ENCODE measurements at regions not wholly inside any gene's neighbourhood (a gene's known extent, or its start where the extent isn't known, plus 50 kb on each side); places are given as distances from the start of the nearest gene placed in this dataset.
"Not testable (repeated sequence)": the region's sequence is repeated elsewhere in the genome, so short reads cannot be mapped to it uniquely, and the experiment has no call there.

- ATAC-seq: peak; percentile 92
- peak; percentile 76 to 88 for DNase-seq
- intact Hi-C loops (cut with DNase I, micrococcal nuclease): no loop called here
These were observed 258.1 kb downstream of the PCNX1 start for GRCh38 chr14:71165121-71166031.

GRCh38 chr14:71166180-71166837 is 259.1 kb downstream of the PCNX1 start:
- DNase-seq (peak; percentile 22 to 67), ATAC-seq (peak; percentile 46)
- intact Hi-C loops (cut with DNase I, micrococcal nuclease): no loop called here

- intact Hi-C loops (cut with DNase I, micrococcal nuclease); ATAC-seq; DNase-seq: not testable (repeated sequence)
These were observed 260.2 kb downstream of the PCNX1 start for GRCh38 chr14:71167325-71167950.

GRCh38 chr14:71168161-71168560 is 260.9 kb downstream of the PCNX1 start:
- ATAC-seq; DNase-seq; intact Hi-C loops (cut with DNase I, micrococcal nuclease): not testable (repeated sequence)

GRCh38 chr14:71168564-71169427 is 261.5 kb downstream of the PCNX1 start:
- no peak for ATAC-seq

GRCh38 chr14:71169861-71170260 is 262.6 kb downstream of the PCNX1 start:
- no peak for ATAC-seq
- no peak for DNase-seq
- intact Hi-C loops (cut with DNase I, micrococcal nuclease): no loop called here

More at GRCh38 chr14:71168564-71169427, 261.5 kb downstream of the PCNX1 start:
- DNase-seq: no peak
- intact Hi-C loops (cut with DNase I, micrococcal nuclease): no loop called here

GRCh38 chr14:71175491-71175890 is 268.2 kb downstream of the PCNX1 start:
- intact Hi-C loops (cut with DNase I, micrococcal nuclease): no loop called here
- DNase-seq (no peak), ATAC-seq (peak; percentile 68)

GRCh38 chr14:71179066-71179465 is 271.8 kb downstream of the PCNX1 start:
- ATAC-seq: no peak
- intact Hi-C loops (cut with DNase I, micrococcal nuclease): no loop called here
- DNase-seq: no peak

- DNase-seq (no peak), ATAC-seq (no peak)
- intact Hi-C loops (cut with DNase I, micrococcal nuclease): no loop called here
These were observed 273.1 kb downstream of the PCNX1 start for GRCh38 chr14:71180397-71180796.

GRCh38 chr14:71181215-71182003 is 274.1 kb downstream of the PCNX1 start:
- intact Hi-C loops (cut with DNase I, micrococcal nuclease): no loop called here
- DNase-seq: no peak
- ATAC-seq: no peak

GRCh38 chr14:71183876-71184689 is 276.8 kb downstream of the PCNX1 start:
- intact Hi-C loops (cut with DNase I, micrococcal nuclease): no loop called here
- ATAC-seq: no peak
- DNase-seq: no peak

- DNase-seq: no peak
- ATAC-seq: no peak
- intact Hi-C loops (cut with DNase I, micrococcal nuclease): no loop called here
These were observed 278.4 kb downstream of the PCNX1 start for GRCh38 chr14:71185637-71186036.

GRCh38 chr14:71187633-71188356 is 280.5 kb downstream of the PCNX1 start:
- no peak for ATAC-seq
- no peak for DNase-seq
- intact Hi-C loops (cut with DNase I, micrococcal nuclease): no loop called here

- intact Hi-C loops (cut with DNase I, micrococcal nuclease): no loop called here
- no peak for DNase-seq
- ATAC-seq: no peak
These were observed 283.6 kb downstream of the PCNX1 start for GRCh38 chr14:71190770-71191374.

- no peak for ATAC-seq
- DNase-seq: no peak
- intact Hi-C loops (cut with DNase I, micrococcal nuclease): no loop called here
These were observed 286.4 kb downstream of the PCNX1 start for GRCh38 chr14:71193663-71194062.

- DNase-seq: no peak
- intact Hi-C loops (cut with DNase I, micrococcal nuclease): no loop called here
- no peak for ATAC-seq
These were observed 287.0 kb downstream of the PCNX1 start for GRCh38 chr14:71194251-71194650.
